A549 (cell line): ENCODE measurements at regions not wholly inside any gene's neighbourhood (a gene's known extent, or its start where the extent isn't known, plus 50 kb on each side); places are given as distances from the start of the nearest gene placed in this dataset.

Source experiments
- ATAC-seq, 2 experiments: fragments of 200-7000 bp in 1 of 2; fragments of >200 bp in 1 of 2; cut with Nextera tagmentation in 1 of 2; cut with Tn5 transposase in 1 of 2; 3 replicates each; pipeline versions ENCODE4 v1.8.0 to v1.9.1; 2018 to 2020; ENCODE audit warnings: mild to moderate bottlenecking in 1 of 2, moderate library complexity in 1 of 2
- CTCF ChIA-PET: fragments of 300-600 bp; sonication (Branson Sonifier 250); formaldehyde crosslinking; extraction: SDS; loops from one replicate; lab custom pipeline; 2021; ENCODE audit warnings: antibody characterized with exemption, inconsistent platforms; lab: Yijun Ruan, JAX
- POLR2A ChIA-PET: fragments of 350-600 bp; formaldehyde crosslinking; extraction: SDS; loops from one replicate; lab custom pipeline; 2021; ENCODE audit warnings: antibody characterized with exemption, inconsistent platforms; lab: Yijun Ruan, JAX
- DNase-seq, 2 experiments: peaks; one replicate each; pipeline versions ENCODE4 v3.0.0 to v3.0.0-alpha.2; 2011 to 2016; ENCODE audit warnings: low read depth in 1 of 2, low spot score in 1 of 2
- FAIRE-seq: peaks from 2 replicates; lab custom pipeline; 2011; peaks lifted over from hg19 to GRCh38; lab: Jason Lieb, UNC
- H3K27ac ChIP-seq, 2 experiments: fragments of >200 bp; sonication (Bioruptor Twin); formaldehyde crosslinking; 3 replicates each; pipeline ENCODE4 v1.5.1; 2016 to 2017
- H3K4me1 ChIP-seq: fragments of >200 bp; sonication (Bioruptor Twin); formaldehyde crosslinking; 3 replicates; pipeline ENCODE4 v1.6.1; 2016
- H3K4me2 ChIP-seq: fragments of >200 bp; sonication (Bioruptor Twin); formaldehyde crosslinking; 3 replicates; pipeline ENCODE4 v1.6.1; 2016
- H3K4me3 ChIP-seq: fragments of >200 bp; sonication (Bioruptor Twin); formaldehyde crosslinking; 3 replicates; pipeline ENCODE4 v1.5.1; 2016
- H3K9me3 ChIP-seq: fragments of >200 bp; sonication (Bioruptor Twin); formaldehyde crosslinking; 3 replicates; pipeline ENCODE4 v1.6.1; 2016
- BCL3 ChIP-seq: fragments of >200 bp; sonication (Bioruptor Twin); formaldehyde crosslinking; IDR thresholded peaks from 3 replicates; pipeline ENCODE4 v1.6.1; 2016
- CBX2 ChIP-seq: fragments of 200-600 bp; sonication (generic); IDR thresholded peaks from 2 replicates; pipeline ENCODE4 v1.6.1; 2016; ENCODE audit warnings: low read depth, mild to moderate bottlenecking, borderline replicate concordance
- CHD2 ChIP-seq: fragments of 150-350 bp; IDR thresholded peaks from 2 replicates; pipeline ENCODE4 v1.6.1; 2014; ENCODE audit warnings: low read length; ENCODE audit not compliant: partially characterized antibody
- E2F6 ChIP-seq: IDR thresholded peaks from 2 replicates; pipeline ENCODE4 v1.6.1; 2012; ENCODE audit warnings: low read depth, borderline replicate concordance
- EHF ChIP-seq: fragments of 250-450 bp; sonication (Bioruptor Pico); IDR thresholded peaks from 2 replicates; pipeline ENCODE4 v1.5.0; 2020; ENCODE audit warnings: mild to moderate bottlenecking
- FOSB ChIP-seq: fragments of 250-450 bp; sonication (Bioruptor Pico); IDR thresholded peaks from 2 replicates; pipeline ENCODE4 v1.5.0; 2020; ENCODE audit warnings: mild to moderate bottlenecking, moderate library complexity
- HEYL ChIP-seq: fragments of 250-450 bp; sonication (Bioruptor Pico); IDR thresholded peaks from 2 replicates; pipeline ENCODE4 v1.8.0; 2021; ENCODE audit warnings: mild to moderate bottlenecking, moderate library complexity
- HMGXB4 ChIP-seq: fragments of 250-450 bp; sonication (Bioruptor Pico); IDR thresholded peaks from 2 replicates; pipeline ENCODE4 v1.5.0; 2021; ENCODE audit warnings: mild to moderate bottlenecking, moderate library complexity, borderline replicate concordance
- HOXB5 ChIP-seq: fragments of 250-450 bp; sonication (Bioruptor Pico); IDR thresholded peaks from 2 replicates; pipeline ENCODE4 v1.5.0; 2020; ENCODE audit warnings: mild to moderate bottlenecking, moderate library complexity
- KDM5A ChIP-seq: fragments of 200-600 bp; sonication (generic); IDR thresholded peaks from 2 replicates; pipeline ENCODE4 v1.6.1; 2016; ENCODE audit warnings: antibody characterized with exemption, mild to moderate bottlenecking
- MAX ChIP-seq: IDR thresholded peaks from 2 replicates; pipeline ENCODE4 v1.6.1; 2012
- MYC ChIP-seq: IDR thresholded peaks from 2 replicates; pipeline ENCODE4 v1.6.1; 2012; ENCODE audit warnings: mild to moderate bottlenecking, inconsistent platforms, low read length, improper control_type of control experiment, borderline replicate concordance
- NR3C1 ChIP-seq: fragments of >200 bp; sonication (Bioruptor Twin); formaldehyde crosslinking; IDR thresholded peaks from 3 replicates; pipeline ENCODE4 v1.6.1; 2017
- RARB ChIP-seq: fragments of 250-450 bp; sonication (Bioruptor Pico); IDR thresholded peaks from 2 replicates; pipeline ENCODE4 v1.8.0; 2021; ENCODE audit warnings: mild to moderate bottlenecking, moderate library complexity
- REST ChIP-seq: fragments of 200-600 bp; sonication (generic); IDR thresholded peaks from 2 replicates; pipeline ENCODE4 v1.6.1; 2016; ENCODE audit warnings: antibody characterized with exemption, mild to moderate bottlenecking, moderate library complexity
- RFX5 ChIP-seq: fragments of 450-650 bp; IDR thresholded peaks from 2 replicates; pipeline ENCODE4 v1.7.1; 2014; ENCODE audit warnings: antibody characterized with exemption, mild to moderate bottlenecking, moderate library complexity
- SREBF2 ChIP-seq: fragments of 450-650 bp; IDR thresholded peaks from 2 replicates; pipeline ENCODE4 v1.6.1; 2014; ENCODE audit warnings: mild to moderate bottlenecking, moderate library complexity
- TP53 ChIP-seq: fragments of 250-450 bp; sonication (Bioruptor Pico); IDR thresholded peaks from 2 replicates; pipeline ENCODE4 v1.5.0; 2021; ENCODE audit warnings: mild to moderate bottlenecking, moderate library complexity
- ZFP36 ChIP-seq: fragments of 450-650 bp; IDR thresholded peaks from 2 replicates; pipeline ENCODE4 v1.6.1; 2014; ENCODE audit warnings: borderline replicate concordance; ENCODE audit not compliant: partially characterized antibody
- WGBS: methylation state at CpG from one replicate; pipeline ENCODE4 v1.1.6; 2017; ENCODE audit errors: missing lambda C conversion rate; 5-methylcytosine and 5-hydroxymethylcytosine counted together

GRCh38 chr2:122899614-122900013 is 1125.5 kb upstream of the CNTNAP5 start:
- ChIA-PET CTCF (no interaction called here), POLR2A (no interaction called here)
- ATAC-seq: no peak
- no peak for TF ChIP-seq KDM5A
- TF ChIP-seq BCL3: no peak
- TF ChIP-seq HOXB5 (CRISPR knock-in tag): no peak
- TF ChIP-seq ZFP36: no peak
- TF ChIP-seq FOSB: no peak
- no peak for TF ChIP-seq HEYL (CRISPR knock-in tag)
- no peak for TF ChIP-seq RARB (CRISPR knock-in tag)
- TF ChIP-seq MAX: no peak
- no peak for TF ChIP-seq MYC
- no peak for TF ChIP-seq HMGXB4 (CRISPR knock-in tag)
- no peak for TF ChIP-seq CHD2
- TF ChIP-seq REST: no peak
- TF ChIP-seq SREBF2: no peak
- TF ChIP-seq E2F6: no peak
- Histone ChIP-seq H3K4me3 (no peak overlapping the region), H3K27ac (no peak overlapping the region), H3K4me1 (no peaks in the 10 kb centered on the region), H3K9me3 (no peaks in the 10 kb centered on the region), H3K4me2 (no peak overlapping the region)
- no peak for DNase-seq
- FAIRE-seq: no peak

GRCh38 chr2:122905431-122905830 is 1119.7 kb upstream of the CNTNAP5 start:
- H3K4me2 ChIP-seq: no peak overlapping the region
- no peak for FAIRE-seq
- no peak overlapping the region for H3K4me3 ChIP-seq
- DNase-seq: no peak
- TF ChIP-seq MYC: no peak
- no peak for TF ChIP-seq CBX2
- TF ChIP-seq TP53 (CRISPR knock-in tag): no peak
- TF ChIP-seq RFX5: no peak
- no peak for TF ChIP-seq NR3C1
- TF ChIP-seq HOXB5 (CRISPR knock-in tag): no peak
- TF ChIP-seq EHF: no peak
- H3K4me1 ChIP-seq: no peaks in the 10 kb centered on the region
- ATAC-seq: no peak
- POLR2A ChIA-PET: no interaction called here
- no peak overlapping the region for H3K27ac ChIP-seq
- CTCF ChIA-PET: no interaction called here
- no peaks in the 10 kb centered on the region for H3K9me3 ChIP-seq
- WGBS: 2% methylated on average over 4 of the region's 4 CpGs
